ENCODE measurements at regions not wholly inside any gene's neighbourhood (a gene's known extent, or its start where the extent isn't known, plus 50 kb on each side); places are given as distances from the start of the nearest gene placed in this dataset.

DNA sequence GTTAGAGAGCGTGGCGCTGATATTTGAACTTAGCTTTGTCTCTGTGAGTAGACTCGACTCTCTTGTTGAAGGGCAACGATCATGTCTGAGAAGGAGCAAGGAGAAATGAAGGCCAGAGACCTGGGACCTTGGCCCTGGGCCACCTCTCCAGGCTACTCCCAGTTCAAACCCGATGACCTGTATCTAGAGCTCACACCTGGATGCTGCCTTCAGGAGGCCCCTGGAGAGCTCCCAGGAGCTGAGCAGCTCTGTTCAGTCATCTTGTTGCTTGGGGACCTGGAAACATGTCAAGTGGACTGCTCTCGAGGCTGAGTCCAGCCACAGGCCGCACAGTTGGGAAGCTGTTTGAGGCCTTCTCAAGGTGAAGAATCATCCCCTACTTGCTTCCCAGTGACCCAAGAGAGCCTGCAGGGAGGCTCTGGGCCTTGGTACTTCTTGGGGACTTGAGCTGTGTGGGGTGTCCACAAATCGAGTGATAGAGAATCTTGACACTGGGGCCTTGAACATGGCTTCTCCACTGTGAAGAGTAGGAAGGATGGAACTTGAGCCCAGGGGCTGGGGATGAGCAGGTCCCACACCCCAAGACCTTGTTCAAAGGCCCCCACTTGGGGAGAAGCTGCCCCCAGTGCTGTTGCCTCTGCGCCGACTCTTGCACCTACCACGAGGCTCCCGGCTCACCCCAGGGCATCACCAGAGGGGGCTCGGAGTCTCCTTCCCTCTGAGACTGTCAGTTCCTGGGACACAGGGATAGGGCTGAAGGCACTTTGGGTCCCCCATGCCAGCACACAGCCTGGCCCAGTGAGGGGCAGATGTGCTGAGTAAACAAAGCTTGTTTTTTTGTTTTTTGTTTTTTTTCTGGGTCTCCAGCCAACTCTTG, 112.1 kb downstream of the IRX5 start:
- no peak overlapping the region for H3K4me3 ChIP-seq (ENCODE audit: low read depth, low read length)
- TF ChIP-seq, protein P1, sequence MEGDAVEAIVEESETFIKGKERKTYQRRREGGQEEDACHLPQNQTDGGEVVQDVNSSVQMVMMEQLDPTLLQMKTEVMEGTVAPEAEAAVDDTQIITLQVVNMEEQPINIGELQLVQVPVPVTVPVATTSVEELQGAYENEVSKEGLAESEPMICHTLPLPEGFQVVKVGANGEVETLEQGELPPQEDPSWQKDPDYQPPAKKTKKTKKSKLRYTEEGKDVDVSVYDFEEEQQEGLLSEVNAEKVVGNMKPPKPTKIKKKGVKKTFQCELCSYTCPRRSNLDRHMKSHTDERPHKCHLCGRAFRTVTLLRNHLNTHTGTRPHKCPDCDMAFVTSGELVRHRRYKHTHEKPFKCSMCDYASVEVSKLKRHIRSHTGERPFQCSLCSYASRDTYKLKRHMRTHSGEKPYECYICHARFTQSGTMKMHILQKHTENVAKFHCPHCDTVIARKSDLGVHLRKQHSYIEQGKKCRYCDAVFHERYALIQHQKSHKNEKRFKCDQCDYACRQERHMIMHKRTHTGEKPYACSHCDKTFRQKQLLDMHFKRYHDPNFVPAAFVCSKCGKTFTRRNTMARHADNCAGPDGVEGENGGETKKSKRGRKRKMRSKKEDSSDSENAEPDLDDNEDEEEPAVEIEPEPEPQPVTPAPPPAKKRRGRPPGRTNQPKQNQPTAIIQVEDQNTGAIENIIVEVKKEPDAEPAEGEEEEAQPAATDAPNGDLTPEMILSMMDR (IDR thresholded peaks at IDR 0.05; ENCODE audit: insufficient read depth, low read length, missing control alignments) = no peak
- POLR2A ChIA-PET = no interaction called here
- CTCF ChIA-PET = no interaction called here
- no peak for DNase-seq (ENCODE audit: low read depth, low spot score)

GRCh38 chr16:55043499-55043898, 112.8 kb downstream of the IRX5 start:
- H3K4me3 ChIP-seq (ENCODE audit: low read depth, low read length) = no peak overlapping the region
- POLR2A ChIA-PET = no interaction called here
- TF ChIP-seq, protein P1 (IDR thresholded peaks at IDR 0.05; ENCODE audit: insufficient read depth, low read length, missing control alignments) = no peak
- CTCF ChIA-PET = no interaction called here
- DNase-seq (ENCODE audit: low read depth, low spot score) = no peak

- TF ChIP-seq, protein P1 (IDR thresholded peaks at IDR 0.05; ENCODE audit: insufficient read depth, low read length, missing control alignments) = no peak
- POLR2A ChIA-PET = interaction anchor here (0.7 kb wide), 1 partner anchor 535 kb away, joined by 3 read pairs; no protein-coding TSS in a partner anchor
- no peak for DNase-seq (ENCODE audit: low read depth, low spot score)
- no peak overlapping the region for H3K4me3 ChIP-seq (ENCODE audit: low read depth, low read length)
- CTCF ChIA-PET = interaction anchor here (0.8 kb wide), 1 partner anchor 9 kb away, joined by 3 read pairs; no protein-coding TSS in a partner anchor
Measured at GRCh38 chr16:55044201-55044975, 113.7 kb downstream of the IRX5 start.

DNA sequence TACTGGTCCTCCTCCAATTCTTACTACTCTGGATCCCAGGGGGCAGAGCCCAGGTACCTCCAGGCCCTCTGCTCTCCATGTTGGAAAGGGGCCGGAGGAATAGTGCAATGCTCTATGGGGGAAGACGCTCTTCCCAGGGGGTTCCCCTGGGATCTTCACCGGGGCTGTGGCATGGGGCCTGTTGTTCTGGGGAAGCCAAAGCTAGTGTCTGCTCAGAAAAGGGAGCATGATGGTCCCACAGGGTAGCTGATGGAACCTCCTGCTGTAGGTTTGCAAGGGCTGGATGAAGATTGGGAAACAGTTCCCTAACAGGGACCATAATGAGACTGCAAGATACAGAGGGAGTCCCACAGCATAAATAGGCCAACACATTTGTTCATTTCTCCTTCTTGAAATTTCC, 114.7 kb downstream of the IRX5 start:
- ChIA-PET POLR2A (no interaction called here), CTCF (interaction anchor here (0.8 kb wide), 1 partner anchor 10 kb away, joined by 3 read pairs; no protein-coding TSS in a partner anchor)
- TF ChIP-seq, protein P1 (IDR thresholded peaks at IDR 0.05; ENCODE audit: insufficient read depth, low read length, missing control alignments) = no peak

GRCh38 chr16:55045756-55046460, 115.2 kb downstream of the IRX5 start:
- no peak overlapping the region for H3K4me3 ChIP-seq (ENCODE audit: low read depth, low read length)
- CTCF ChIA-PET = no interaction called here
- TF ChIP-seq, protein P1 (IDR thresholded peaks at IDR 0.05; ENCODE audit: insufficient read depth, low read length, missing control alignments) = no peak
- DNase-seq (ENCODE audit: low read depth, low spot score) = no peak
- POLR2A ChIA-PET = no interaction called here

More for the DNA sequence above, 114.7 kb downstream of the IRX5 start:
- no peak overlapping the region for H3K4me3 ChIP-seq (ENCODE audit: low read depth, low read length)
- no peak for DNase-seq (ENCODE audit: low read depth, low spot score)
